Adrenal gland (tissue), 9 donors: ENCODE measurements at regions not wholly inside any gene's neighbourhood (a gene's known extent, or its start where the extent isn't known, plus 50 kb on each side); places are given as distances from the start of the nearest gene placed in this dataset.
"Not testable (repeated sequence)": the region's sequence is repeated elsewhere in the genome, so short reads cannot be mapped to it uniquely, and the experiment has no call there.

Experiments used
- DNase-seq, 7 donors: peaks; one replicate each; pipeline ENCODE4 v3.0.0-alpha.2; 2019 to 2020
- H3K27ac ChIP-seq, 5 donors: fragments of 200-600 bp; sonication (generic) in 4 of 5; 1 replicate in 3 of 5; 2 replicates in 2 of 5; pipeline versions ENCODE4 v1.5.1 to v1.8.0; 2016 to 2020; ENCODE audit warnings: mild to moderate bottlenecking in 1 of 5
- H3K27me3 ChIP-seq: fragments of 200-600 bp; 2 replicates; pipeline ENCODE4 v1.8.0; 2021
- H3K36me3 ChIP-seq, 2 donors: fragments of 200-600 bp; replicated peaks in 1 of 2; 1 replicate in 1 of 2; 2 replicates in 1 of 2; pipeline versions ENCODE4 v1.5.1 to v1.8.0; 2018 to 2022
- H3K4me1 ChIP-seq, 2 donors: fragments of 200-600 bp; replicated peaks in 1 of 2; 1 replicate in 1 of 2; 2 replicates in 1 of 2; pipeline versions ENCODE4 v1.5.1 to v1.8.0; 2018 to 2021
- H3K4me3 ChIP-seq, 4 donors: fragments of 200-600 bp; sonication (generic) in 3 of 4; one replicate each; pipeline ENCODE4 v1.5.1; 2016 to 2018
- H3K9me3 ChIP-seq, 3 donors: fragments of 200-600 bp; sonication (generic) in 1 of 3; replicated peaks in 1 of 3; 1 replicate in 2 of 3; 2 replicates in 1 of 3; pipeline versions ENCODE4 v1.5.1 to v1.8.0; 2016 to 2021
- POLR2A ChIP-seq, 2 donors: fragments of 450-650 bp; IDR thresholded peaks; one replicate each; pipeline ENCODE4 v1.6.1; 2017; ENCODE audit warnings: antibody characterized with exemption in 2 of 2, mild to moderate bottlenecking in 2 of 2, moderate library complexity in 1 of 2
- WGBS, 4 donors: extraction: QIAGEN DNeasy Blood & Tissue Kit in 2 of 4; methylation state at CpG; one replicate each; pipeline versions ENCODE4 v1.1.5 to v1.1.7; 2013 to 2017; 5-methylcytosine and 5-hydroxymethylcytosine counted together
- intact Hi-C, 2 donors: fragments of 100-400 bp; cut with DNase I; formaldehyde crosslinking; loops; one replicate each; pipeline versions ENCODE4 v1.14.1 to v1.15.0; 2022 to 2023
- TF ChIP-seq, protein P1 (sequence below), 6 experiments: fragments of 450-650 bp in 4 of 6; fragments of 200-600 bp in 2 of 6; sonication (generic) in 1 of 6; IDR thresholded peaks; 1 replicate in 5 of 6; 2 replicates in 1 of 6; pipeline versions ENCODE4 v1.5.1 to v1.8.0; 2016 to 2021; ENCODE audit warnings: antibody characterized with exemption in 6 of 6, mild to moderate bottlenecking in 2 of 6, moderate library complexity in 1 of 6
- donor health status: healthy with polysubstance abuse.
- donor health status: Bipolar disorder and iron deficiency.
- donor health status: DM: yes; HTN: yes; CAD: no.
- donor health status: DM: no; HTN: no; CAD: no.
- donor health status: DM: no; HTN: no; CAD: no.

GRCh38 chr5:153939101-153939500, 99.6 kb downstream of the FAM114A2 start:
- Histone ChIP-seq H3K27me3 (no peaks in the 10 kb centered on the region), H3K4me3 (no peak overlapping the region), H3K36me3 (no peaks in the 10 kb centered on the region), H3K27ac (no peak overlapping the region), H3K4me1 (no peaks in the 10 kb centered on the region), H3K9me3 (peaks cover 0 to 19% (median 0%) of the 10 kb centered on the region in 3 donors)
- no peak for DNase-seq
- intact Hi-C loops, result no loop called here
- no peak for TF ChIP-seq POLR2A (IDR thresholded peaks at IDR 0.05)
- TF ChIP-seq, protein P1, sequence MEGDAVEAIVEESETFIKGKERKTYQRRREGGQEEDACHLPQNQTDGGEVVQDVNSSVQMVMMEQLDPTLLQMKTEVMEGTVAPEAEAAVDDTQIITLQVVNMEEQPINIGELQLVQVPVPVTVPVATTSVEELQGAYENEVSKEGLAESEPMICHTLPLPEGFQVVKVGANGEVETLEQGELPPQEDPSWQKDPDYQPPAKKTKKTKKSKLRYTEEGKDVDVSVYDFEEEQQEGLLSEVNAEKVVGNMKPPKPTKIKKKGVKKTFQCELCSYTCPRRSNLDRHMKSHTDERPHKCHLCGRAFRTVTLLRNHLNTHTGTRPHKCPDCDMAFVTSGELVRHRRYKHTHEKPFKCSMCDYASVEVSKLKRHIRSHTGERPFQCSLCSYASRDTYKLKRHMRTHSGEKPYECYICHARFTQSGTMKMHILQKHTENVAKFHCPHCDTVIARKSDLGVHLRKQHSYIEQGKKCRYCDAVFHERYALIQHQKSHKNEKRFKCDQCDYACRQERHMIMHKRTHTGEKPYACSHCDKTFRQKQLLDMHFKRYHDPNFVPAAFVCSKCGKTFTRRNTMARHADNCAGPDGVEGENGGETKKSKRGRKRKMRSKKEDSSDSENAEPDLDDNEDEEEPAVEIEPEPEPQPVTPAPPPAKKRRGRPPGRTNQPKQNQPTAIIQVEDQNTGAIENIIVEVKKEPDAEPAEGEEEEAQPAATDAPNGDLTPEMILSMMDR (IDR thresholded peaks at IDR 0.05), result no peak
- WGBS, 4 donors, result 77 to 87% (median 82%) methylated on average over 3 of the region's 3 CpGs

- Histone ChIP-seq H3K27ac (no peak overlapping the region), H3K27me3 (no peaks in the 10 kb centered on the region), H3K4me1 (no peaks in the 10 kb centered on the region), H3K36me3 (no peaks in the 10 kb centered on the region), H3K4me3 (no peak overlapping the region), H3K9me3 (peaks cover 0 to 19% (median 0%) of the 10 kb centered on the region in 3 donors)
- TF ChIP-seq, protein P1 (IDR thresholded peaks at IDR 0.05), result no peak
- no peak for TF ChIP-seq POLR2A (IDR thresholded peaks at IDR 0.05)
- DNase-seq, result no peak
- intact Hi-C loops, result no loop called here
These were observed 100.4 kb downstream of the FAM114A2 start for GRCh38 chr5:153938191-153938842.

DNA sequence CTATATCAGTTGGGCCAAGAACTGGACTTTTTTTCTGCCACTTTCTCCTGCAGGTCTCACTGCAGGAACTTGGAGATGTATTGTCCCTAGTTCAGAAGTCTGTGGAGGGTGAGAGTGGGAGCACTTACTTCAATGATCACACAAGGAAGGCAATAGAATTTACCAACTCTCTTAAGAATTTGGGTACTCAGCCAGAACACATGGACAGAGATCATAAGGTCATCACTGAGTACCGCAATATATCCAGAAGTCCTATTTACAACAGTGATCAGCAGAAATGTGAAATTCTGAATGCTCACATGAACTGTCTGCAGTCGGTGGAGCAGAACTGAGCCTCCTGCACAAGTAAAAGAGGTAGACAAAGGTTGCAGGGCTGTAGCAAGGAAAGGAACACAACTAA, 101.0 kb downstream of the FAM114A2 start:
- Histone ChIP-seq H3K4me3 (no peak overlapping the region), H3K9me3 (peaks cover 0 to 19% (median 0%) of the 10 kb centered on the region in 3 donors), H3K36me3 (no peaks in the 10 kb centered on the region), H3K27ac (no peak overlapping the region), H3K27me3 (no peaks in the 10 kb centered on the region), H3K4me1 (no peaks in the 10 kb centered on the region)
- no peak for DNase-seq
- TF ChIP-seq POLR2A (IDR thresholded peaks at IDR 0.05), result no peak
- TF ChIP-seq, protein P1 (IDR thresholded peaks at IDR 0.05), result no peak
- intact Hi-C loops, result no loop called here
- WGBS, 4 donors, result 68 to 93% (median 79%) methylated on average over 2 of the region's 2 CpGs

DNA sequence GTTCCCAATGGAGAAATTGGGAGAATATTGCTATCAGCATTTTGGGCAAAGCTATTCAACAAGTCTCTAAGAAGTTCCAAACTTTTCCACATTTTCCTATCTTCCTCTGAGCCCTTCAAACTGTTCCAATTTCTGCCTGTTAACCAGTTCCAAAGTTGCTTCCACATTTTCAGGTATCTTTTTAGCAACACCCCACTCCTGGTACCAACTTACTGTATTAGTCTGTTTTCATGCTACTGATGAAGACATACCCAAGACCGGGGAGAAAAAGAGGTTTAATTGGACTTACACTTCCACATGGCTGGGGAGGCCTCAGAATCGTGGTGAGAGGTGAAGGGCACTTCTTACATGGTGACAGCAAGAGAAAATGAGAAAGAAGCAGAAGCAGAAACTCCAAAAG, 103.6 kb downstream of the FAM114A2 start:
- not testable (repeated sequence) for H3K9me3 ChIP-seq
- 62 to 70% (median 67%) methylated on average over 2 of the region's 2 CpGs for WGBS, 4 donors

DNA sequence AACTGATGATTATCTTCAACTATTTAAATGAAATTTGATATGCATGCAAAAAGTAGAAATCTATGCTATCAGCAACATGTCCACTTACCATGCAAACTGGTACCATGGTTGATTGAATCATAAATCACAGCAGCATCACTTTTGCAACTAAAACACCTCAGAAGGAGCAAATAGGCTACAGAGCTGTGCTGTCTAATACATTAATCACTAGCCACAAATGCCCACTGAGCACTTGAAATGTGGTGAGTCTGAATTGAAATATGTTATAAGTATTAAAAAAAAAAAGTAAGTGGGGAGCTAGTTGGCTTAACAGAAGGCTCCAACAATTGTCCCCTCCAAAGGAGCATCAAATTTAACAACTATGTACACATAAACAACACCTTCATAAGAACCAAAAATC, 112.5 kb downstream of the FAM114A2 start:
- H3K27me3 ChIP-seq, result no peaks in the 10 kb centered on the region
- no peaks in the 10 kb centered on the region for H3K36me3 ChIP-seq
- no peak overlapping the region for H3K4me3 ChIP-seq
- intact Hi-C loops, result no loop called here
- H3K4me1 ChIP-seq, result no peaks in the 10 kb centered on the region
- no peak overlapping the region for H3K27ac ChIP-seq
- no peak for DNase-seq
- H3K9me3 ChIP-seq, result no peaks in the 10 kb centered on the region
- TF ChIP-seq POLR2A (IDR thresholded peaks at IDR 0.05), result no peak
- TF ChIP-seq, protein P1 (IDR thresholded peaks at IDR 0.05), result no peak

More for the DNA sequence above, 103.6 kb downstream of the FAM114A2 start:
- H3K4me1 ChIP-seq, H3K4me3 ChIP-seq, H3K27ac ChIP-seq, intact Hi-C loops, H3K27me3 ChIP-seq, DNase-seq, H3K36me3 ChIP-seq: not testable (repeated sequence)
